ENCODE measurements at regions not wholly inside any gene's neighbourhood (a gene's known extent, or its start where the extent isn't known, plus 50 kb on each side); places are given as distances from the start of the nearest gene placed in this dataset.
A peak's percentile ranks its signal among the peaks of the same experiment; 100 is the strongest.

DNA sequence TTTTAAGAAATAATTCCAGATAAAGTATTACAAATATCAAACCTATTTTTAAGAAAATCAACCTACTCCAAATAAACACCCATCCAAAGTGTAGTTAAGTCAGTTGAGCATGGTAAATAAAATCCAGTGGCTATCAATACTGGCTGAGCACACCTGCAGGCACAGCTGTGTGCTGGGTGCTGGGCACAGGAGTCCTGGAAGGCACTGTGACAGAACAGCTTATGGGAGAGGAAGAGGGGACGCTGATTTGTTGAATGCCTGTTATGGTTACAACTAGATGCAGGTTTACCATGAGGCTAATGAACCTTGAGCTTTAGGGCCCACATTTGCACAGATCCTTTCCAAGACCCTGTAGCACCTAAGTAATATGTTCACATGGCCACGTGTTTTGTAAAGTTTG lies 202.7 kb downstream of the MTX2 start:
- Histone ChIP-seq H3K9me3 (ENCODE audit: control insufficient read depth, insufficient read depth, low read depth, low read length) (no peaks in the 10 kb centered on the region), H3K36me3 (ENCODE audit: control insufficient read depth in 2 of 2, insufficient read depth in 1 of 2, low read length in 2 of 2) (no peaks in the 10 kb centered on the region), H3K4me1 (ENCODE audit: control insufficient read depth, insufficient read depth, low read length) (no peaks in the 10 kb centered on the region; the same call in 1 of the 2 replicates), H3K4me3 (ENCODE audit: low read depth, low read length) (no peak overlapping the region), H3K27ac (ENCODE audit: extremely low read depth, low read depth, low read length) (no peak overlapping the region)
- ChIA-PET POLR2A (no interaction called here), CTCF (interaction anchor here (0.9 to 1.4 kb wide), 2 partner anchors 17 to 28 kb away, joined by 3 to 5 read pairs; no protein-coding TSS in a partner anchor)
- no peak for TF ChIP-seq ZNF792 (tag by site-specific recombination; IDR thresholded peaks at IDR 0.05)
- no peak for TF ChIP-seq ZNF433 (tag by site-specific recombination; IDR thresholded peaks at IDR 0.05; ENCODE audit: low read depth)
- TF ChIP-seq ZNF677 (tag by site-specific recombination; IDR thresholded peaks at IDR 0.05): no peak
- no peak for TF ChIP-seq ZSCAN16 (tag by site-specific recombination; IDR thresholded peaks at IDR 0.05)
- TF ChIP-seq ZNF548 (tag by site-specific recombination; IDR thresholded peaks at IDR 0.05): no peak
- no peak for TF ChIP-seq ZNF114 (tag by site-specific recombination; IDR thresholded peaks at IDR 0.05)
- TF ChIP-seq ZNF239 (tag by site-specific recombination; IDR thresholded peaks at IDR 0.05): no peak
- TF ChIP-seq, protein P1, sequence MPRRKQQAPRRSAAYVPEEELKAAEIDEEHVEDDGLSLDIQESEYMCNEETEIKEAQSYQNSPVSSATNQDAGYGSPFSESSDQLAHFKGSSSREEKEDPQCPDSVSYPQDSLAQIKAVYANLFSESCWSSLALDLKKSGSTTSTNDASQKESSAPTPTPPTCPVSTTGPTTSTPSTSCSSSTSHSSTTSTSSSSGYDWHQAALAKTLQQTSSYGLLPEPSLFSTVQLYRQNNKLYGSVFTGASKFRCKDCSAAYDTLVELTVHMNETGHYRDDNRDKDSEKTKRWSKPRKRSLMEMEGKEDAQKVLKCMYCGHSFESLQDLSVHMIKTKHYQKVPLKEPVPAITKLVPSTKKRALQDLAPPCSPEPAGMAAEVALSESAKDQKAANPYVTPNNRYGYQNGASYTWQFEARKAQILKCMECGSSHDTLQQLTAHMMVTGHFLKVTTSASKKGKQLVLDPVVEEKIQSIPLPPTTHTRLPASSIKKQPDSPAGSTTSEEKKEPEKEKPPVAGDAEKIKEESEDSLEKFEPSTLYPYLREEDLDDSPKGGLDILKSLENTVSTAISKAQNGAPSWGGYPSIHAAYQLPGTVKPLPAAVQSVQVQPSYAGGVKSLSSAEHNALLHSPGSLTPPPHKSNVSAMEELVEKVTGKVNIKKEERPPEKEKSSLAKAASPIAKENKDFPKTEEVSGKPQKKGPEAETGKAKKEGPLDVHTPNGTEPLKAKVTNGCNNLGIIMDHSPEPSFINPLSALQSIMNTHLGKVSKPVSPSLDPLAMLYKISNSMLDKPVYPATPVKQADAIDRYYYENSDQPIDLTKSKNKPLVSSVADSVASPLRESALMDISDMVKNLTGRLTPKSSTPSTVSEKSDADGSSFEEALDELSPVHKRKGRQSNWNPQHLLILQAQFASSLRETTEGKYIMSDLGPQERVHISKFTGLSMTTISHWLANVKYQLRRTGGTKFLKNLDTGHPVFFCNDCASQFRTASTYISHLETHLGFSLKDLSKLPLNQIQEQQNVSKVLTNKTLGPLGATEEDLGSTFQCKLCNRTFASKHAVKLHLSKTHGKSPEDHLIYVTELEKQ (tag by site-specific recombination; IDR thresholded peaks at IDR 0.05; ENCODE audit: borderline replicate concordance): no peak
- TF ChIP-seq ZNF350 (tag by site-specific recombination; IDR thresholded peaks at IDR 0.05): no peak
- no peak for TF ChIP-seq ZNF560 (tag by site-specific recombination; IDR thresholded peaks at IDR 0.05; ENCODE audit: borderline replicate concordance)
- TF ChIP-seq, protein P2, sequence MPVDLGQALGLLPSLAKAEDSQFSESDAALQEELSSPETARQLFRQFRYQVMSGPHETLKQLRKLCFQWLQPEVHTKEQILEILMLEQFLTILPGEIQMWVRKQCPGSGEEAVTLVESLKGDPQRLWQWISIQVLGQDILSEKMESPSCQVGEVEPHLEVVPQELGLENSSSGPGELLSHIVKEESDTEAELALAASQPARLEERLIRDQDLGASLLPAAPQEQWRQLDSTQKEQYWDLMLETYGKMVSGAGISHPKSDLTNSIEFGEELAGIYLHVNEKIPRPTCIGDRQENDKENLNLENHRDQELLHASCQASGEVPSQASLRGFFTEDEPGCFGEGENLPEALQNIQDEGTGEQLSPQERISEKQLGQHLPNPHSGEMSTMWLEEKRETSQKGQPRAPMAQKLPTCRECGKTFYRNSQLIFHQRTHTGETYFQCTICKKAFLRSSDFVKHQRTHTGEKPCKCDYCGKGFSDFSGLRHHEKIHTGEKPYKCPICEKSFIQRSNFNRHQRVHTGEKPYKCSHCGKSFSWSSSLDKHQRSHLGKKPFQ (tag by site-specific recombination; IDR thresholded peaks at IDR 0.05): no peak
- no peak for TF ChIP-seq ZNF623 (tag by site-specific recombination; IDR thresholded peaks at IDR 0.05)
- no peak for TF ChIP-seq ZNF23 (tag by site-specific recombination; IDR thresholded peaks at IDR 0.05; ENCODE audit: borderline replicate concordance)
- TF ChIP-seq HOXA7 (CRISPR knock-in tag; IDR thresholded peaks at IDR 0.05; ENCODE audit: borderline replicate concordance): no peak

DNA sequence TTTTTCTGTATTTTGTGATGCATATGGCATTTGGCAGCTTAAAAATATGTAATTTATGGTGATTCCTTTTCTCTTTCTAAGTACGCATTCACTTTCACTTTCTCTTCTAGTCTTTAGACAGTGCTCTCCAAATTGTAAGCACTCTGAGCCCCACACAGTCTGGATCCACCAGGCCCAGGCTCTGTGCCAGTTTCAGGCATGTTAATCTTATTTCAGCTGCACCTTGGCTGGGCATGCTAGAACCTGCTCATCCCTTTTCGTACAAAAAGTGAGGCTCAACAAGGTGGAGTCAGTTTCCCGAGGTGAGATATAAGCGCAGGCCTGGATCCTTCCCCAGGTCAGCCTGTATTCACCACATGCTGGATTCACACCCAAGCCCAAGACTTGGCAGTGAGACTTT lies 203.9 kb downstream of the MTX2 start:
- Histone ChIP-seq H3K9me3 (ENCODE audit: control insufficient read depth, insufficient read depth, low read depth, low read length) (no peaks in the 10 kb centered on the region), H3K36me3 (ENCODE audit: control insufficient read depth in 2 of 2, insufficient read depth in 1 of 2, low read length in 2 of 2) (no peaks in the 10 kb centered on the region), H3K4me1 (ENCODE audit: control insufficient read depth, insufficient read depth, low read length) (no peaks in the 10 kb centered on the region), H3K27ac (ENCODE audit: extremely low read depth, low read depth, low read length) (no peak overlapping the region), H3K4me3 (ENCODE audit: low read depth, low read length) (no peak overlapping the region)
- TF ChIP-seq ZBTB17 (tag by site-specific recombination; IDR thresholded peaks at IDR 0.05) (peak; percentile 57), ZNF341 (tag by site-specific recombination; IDR thresholded peaks at IDR 0.05; ENCODE audit: low read depth) (no peak), PRDM1 (tag by site-specific recombination; IDR thresholded peaks at IDR 0.05) (peak; percentile 19; the same call in 1 of the 2 replicates), WT1 (tag by site-specific recombination; IDR thresholded peaks at IDR 0.05) (no peak)
- CTCF ChIA-PET: interaction anchor here (1.9 kb wide), 1 partner anchor 18 kb away, joined by 7 read pairs; no protein-coding TSS in a partner anchor
- POLR2A ChIA-PET: no interaction called here

DNA sequence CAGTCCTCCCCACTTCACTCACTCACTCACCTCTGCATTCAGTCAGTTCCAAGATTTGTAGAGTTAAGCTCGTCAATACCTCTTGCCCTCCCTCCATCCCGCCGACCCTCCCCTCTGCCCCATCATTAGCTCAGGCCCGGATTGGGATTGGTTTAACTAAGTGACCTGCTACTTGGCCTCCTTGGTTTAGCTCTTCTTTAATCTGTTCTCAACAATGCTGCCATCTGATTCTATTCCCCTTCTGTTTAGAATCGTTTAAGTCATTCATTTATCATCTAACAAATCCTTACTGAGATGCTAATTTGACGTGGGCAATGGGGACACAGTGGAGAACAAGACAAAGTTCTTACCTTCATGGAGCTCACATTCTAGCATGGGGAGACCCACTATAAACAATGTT lies 204.6 kb downstream of the MTX2 start:
- Histone ChIP-seq H3K27ac (ENCODE audit: extremely low read depth, low read depth, low read length) (no peak overlapping the region), H3K4me1 (ENCODE audit: control insufficient read depth, insufficient read depth, low read length) (no peaks in the 10 kb centered on the region), H3K4me3 (ENCODE audit: low read depth, low read length) (no peak overlapping the region), H3K9me3 (ENCODE audit: control insufficient read depth, insufficient read depth, low read depth, low read length) (no peaks in the 10 kb centered on the region), H3K36me3 (ENCODE audit: control insufficient read depth in 2 of 2, insufficient read depth in 1 of 2, low read length in 2 of 2) (no peaks in the 10 kb centered on the region)
- POLR2A ChIA-PET: no interaction called here
- CTCF ChIA-PET: interaction anchor here (1.9 kb wide), 1 partner anchor 19 kb away, joined by 7 read pairs; no protein-coding TSS in a partner anchor
- TF ChIP-seq ZNF473 (tag by site-specific recombination; IDR thresholded peaks at IDR 0.05) (no peak), SCRT1 (tag by site-specific recombination; IDR thresholded peaks at IDR 0.05; ENCODE audit: borderline replicate concordance) (no peak), ZNF132 (tag by site-specific recombination; IDR thresholded peaks at IDR 0.05; ENCODE audit: borderline replicate concordance) (no peak), KLF16 (tag by site-specific recombination; IDR thresholded peaks at IDR 0.05) (no peak), ZNF175 (tag by site-specific recombination; IDR thresholded peaks at IDR 0.05) (no peak), ZXDB (tag by site-specific recombination; IDR thresholded peaks at IDR 0.05) (no peak)
- TF ChIP-seq, protein P3, sequence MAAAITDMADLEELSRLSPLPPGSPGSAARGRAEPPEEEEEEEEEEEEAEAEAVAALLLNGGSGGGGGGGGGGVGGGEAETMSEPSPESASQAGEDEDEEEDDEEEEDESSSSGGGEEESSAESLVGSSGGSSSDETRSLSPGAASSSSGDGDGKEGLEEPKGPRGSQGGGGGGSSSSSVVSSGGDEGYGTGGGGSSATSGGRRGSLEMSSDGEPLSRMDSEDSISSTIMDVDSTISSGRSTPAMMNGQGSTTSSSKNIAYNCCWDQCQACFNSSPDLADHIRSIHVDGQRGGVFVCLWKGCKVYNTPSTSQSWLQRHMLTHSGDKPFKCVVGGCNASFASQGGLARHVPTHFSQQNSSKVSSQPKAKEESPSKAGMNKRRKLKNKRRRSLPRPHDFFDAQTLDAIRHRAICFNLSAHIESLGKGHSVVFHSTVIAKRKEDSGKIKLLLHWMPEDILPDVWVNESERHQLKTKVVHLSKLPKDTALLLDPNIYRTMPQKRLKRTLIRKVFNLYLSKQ (tag by site-specific recombination; IDR thresholded peaks at IDR 0.05; ENCODE audit: borderline replicate concordance): no peak
- TF ChIP-seq, protein P4, sequence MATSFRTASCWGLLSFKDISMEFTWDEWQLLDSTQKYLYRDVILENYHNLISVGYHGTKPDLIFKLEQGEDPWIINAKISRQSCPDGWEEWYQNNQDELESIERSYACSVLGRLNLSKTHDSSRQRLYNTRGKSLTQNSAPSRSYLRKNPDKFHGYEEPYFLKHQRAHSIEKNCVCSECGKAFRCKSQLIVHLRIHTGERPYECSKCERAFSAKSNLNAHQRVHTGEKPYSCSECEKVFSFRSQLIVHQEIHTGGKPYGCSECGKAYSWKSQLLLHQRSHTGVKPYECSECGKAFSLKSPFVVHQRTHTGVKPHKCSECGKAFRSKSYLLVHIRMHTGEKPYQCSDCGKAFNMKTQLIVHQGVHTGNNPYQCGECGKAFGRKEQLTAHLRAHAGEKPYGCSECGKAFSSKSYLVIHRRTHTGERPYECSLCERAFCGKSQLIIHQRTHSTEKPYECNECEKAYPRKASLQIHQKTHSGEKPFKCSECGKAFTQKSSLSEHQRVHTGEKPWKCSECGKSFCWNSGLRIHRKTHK (tag by site-specific recombination; IDR thresholded peaks at IDR 0.05): no peak
